ENCODE measurements at regions not wholly inside any gene's neighbourhood (a gene's known extent, or its start where the extent isn't known, plus 50 kb on each side); places are given as distances from the start of the nearest gene placed in this dataset.
"Not testable (repeated sequence)": the region's sequence is repeated elsewhere in the genome, so short reads cannot be mapped to it uniquely, and the experiment has no call there.

DNA sequence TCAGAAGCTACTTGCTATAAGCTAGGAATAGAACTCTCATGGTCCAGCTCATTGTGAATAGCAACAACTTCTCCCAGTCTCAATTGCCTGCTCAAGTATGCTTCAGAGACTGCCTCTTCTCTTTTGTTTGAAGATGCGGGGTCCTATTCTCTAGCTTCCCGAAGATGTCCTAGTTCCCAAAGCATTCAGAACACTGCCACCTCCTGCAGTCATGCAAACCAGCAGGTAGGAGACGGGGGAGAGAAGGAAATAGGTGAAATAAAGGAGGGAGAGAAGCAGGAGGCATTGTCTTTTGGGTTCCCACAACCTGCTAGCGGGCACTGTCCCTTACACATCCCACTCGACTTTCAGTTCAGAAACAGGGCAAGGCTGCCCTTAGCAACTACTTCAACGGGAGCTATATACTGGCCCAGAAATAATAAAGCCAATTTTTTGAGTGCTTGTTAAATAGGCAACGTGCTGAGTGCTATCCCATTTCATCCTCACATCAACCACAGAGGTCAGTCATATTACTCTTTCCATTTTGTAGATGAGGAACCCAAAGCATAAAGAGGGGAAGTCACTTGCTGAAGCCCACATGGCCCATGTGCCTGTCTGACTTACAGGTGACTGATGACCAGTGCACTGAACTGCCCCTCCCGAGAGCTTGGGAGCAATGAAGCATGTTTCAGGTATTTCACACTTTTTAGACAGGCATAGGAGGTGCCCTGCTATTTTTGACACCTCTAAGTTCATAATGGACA, 61.9 kb upstream of the ATXN1 start:
- no peak for DNase-seq

DNA sequence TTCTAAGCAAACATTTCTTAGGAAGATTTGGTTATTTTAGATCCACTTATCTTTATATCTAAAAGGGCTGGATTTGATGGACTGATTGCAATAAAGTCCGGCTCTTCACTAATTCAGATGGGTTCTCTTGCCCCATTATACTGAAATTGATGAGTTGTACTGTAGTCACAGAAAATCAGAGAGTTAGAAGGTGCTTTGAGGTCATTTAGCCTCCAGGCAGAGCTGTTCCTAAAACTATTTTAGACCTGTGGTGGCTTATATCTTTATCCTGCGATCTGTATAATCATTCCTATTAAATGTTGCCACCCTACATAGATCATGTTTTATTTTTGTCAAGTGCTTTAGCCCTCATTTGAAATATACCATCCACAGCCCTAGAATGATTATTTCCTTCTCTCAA, 61.3 kb upstream of the ATXN1 start:
- no peak for DNase-seq

DNA sequence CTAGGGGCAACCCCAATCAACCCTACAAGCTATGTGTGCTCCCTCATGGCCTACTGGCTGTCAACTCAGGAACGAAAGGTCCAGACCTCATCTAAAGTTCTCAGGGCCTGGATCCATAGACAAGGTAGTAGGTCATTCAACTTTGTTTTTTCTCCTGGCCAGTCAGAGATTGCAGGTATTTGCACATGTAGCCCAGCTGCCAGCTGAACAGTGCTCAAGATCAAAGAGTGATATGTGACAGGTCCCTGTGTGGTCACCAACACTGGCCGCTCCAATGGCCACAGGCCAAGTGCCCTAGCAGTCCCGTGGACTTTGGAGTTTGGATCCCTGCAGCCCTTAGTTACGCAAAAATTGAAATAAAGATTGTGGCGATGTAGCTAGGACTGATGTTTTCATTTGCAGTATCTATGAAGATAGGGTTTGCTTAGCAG, 60.6 kb upstream of the ATXN1 start:
- DNase-seq: no peak

DNA sequence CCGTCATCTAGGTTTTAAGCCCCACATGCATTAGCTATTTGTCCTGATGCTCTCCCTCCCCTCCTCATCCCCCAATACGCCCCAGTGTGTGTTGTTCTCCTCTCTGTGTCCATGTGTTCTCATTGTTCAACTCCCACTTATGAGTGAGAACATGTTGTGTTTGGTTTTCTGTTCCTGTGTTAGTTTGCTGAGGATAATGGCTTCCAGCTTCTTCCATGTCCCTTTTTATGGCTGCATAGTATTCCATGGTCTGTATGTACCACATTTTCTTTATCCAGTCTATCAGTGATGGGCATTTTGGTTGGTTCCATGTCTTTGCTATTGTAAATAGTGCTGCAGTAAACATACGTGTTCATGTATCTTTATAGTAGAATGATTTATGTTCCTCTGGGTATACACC, 59.0 kb upstream of the ATXN1 start:
- DNase-seq: not testable (repeated sequence)

DNA sequence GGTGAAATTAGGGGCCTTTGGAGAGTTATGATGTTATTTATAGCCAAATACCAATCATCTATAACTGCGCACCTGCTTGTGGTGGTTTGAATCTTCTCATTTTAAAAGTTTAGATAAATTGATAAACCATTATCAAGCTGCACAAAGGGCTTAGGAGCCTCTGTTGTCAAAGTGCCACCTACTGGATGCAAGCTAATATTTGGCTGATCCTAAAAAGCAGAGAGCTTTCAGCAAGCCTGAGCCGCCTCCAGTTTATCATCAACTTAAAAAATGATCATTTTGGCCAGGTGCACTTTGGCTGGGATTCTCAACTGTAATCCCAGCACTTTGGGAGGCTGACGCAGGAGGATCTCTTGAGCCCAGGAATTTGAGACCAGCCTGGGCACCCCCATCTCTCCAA, 58.5 kb upstream of the ATXN1 start:
- DNase-seq: no peak

DNA sequence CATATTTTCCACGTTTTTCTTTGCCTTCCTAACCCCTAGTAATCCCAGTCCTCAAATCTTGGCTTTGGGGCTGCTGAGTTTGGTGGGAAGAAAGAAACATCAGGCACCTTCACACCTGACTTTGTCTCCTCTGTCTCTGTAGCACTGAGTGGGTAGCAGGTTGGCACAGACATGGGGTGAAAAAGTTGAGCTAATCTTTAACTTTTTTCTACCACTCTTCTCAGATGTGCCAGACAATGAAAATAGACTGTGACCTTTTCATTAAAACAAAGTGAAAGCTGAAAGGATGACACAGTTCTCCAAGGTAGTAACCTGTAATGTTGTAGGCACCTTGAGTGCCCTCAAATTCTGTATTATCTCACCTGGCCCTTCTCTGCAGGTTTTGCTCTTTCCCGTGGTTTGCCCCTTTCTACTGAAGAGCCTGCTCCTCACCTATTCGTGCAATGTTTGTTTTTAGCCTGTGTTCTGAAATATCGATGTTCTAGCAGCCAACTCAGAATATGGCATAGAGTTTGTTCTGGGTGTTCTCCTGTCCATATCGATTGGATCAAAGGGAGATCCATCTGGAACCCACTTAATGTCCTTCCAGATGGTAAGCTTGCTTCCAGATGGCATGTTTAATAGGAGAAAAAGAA, 57.8 kb upstream of the ATXN1 start:
- DNase-seq: no peak

DNA sequence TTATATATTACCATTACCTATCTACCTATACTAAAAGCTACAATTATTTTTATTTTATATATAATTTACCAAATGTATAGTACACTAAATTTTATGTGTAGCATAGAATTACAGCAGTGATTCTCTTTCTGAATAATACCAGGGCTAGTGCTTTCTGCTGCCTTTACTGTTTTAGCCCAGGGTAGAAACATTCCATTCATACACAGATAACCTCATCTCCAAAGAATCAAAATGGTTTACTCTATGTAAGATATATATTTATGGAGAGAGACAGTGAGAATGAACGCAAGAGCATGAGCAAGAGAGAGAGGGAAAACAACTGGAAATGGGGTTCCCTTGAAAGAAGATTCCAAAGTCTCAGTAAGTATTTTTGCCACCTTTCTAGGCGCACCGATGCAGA, 56.3 kb upstream of the ATXN1 start:
- DNase-seq: no peak

DNA sequence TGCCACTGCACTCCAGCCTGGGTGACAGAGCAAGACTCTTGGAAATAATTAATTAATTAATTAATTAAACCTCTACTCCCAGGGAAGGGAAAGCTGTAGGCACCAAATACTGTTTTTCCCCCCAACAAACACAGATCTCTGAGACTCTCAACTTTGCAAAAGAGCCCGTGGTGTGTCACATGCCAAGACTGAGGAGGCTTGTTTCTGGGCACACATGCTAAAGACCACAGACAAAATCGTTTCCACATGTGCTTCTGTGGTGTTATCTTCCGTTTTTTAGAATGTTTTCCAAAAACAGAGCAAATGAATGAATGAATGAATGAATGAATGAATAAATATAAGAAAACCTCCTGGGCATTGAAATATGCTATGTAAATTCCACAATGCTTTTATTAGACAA, 55.6 kb upstream of the ATXN1 start:
- no peak for DNase-seq

DNA sequence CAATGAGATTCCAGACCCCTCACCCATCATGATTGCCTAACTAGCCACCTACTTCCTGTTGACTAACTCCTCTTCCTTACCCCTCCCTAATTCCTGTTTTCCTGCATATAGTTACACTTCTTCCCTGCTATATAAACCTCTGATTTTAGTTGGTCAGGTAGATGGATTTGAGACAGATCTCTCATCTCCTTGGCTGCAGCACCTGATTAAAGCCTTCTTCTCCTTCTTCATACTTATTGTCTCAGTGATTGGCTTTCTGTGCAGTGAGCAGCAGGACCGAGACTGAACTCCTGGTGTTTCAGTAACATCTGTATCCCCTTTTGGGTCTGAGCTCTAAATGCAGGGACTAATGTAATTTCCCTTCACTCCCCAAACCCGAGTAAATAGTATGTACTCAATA, 51.7 kb upstream of the ATXN1 start:
- no peak for DNase-seq

DNA sequence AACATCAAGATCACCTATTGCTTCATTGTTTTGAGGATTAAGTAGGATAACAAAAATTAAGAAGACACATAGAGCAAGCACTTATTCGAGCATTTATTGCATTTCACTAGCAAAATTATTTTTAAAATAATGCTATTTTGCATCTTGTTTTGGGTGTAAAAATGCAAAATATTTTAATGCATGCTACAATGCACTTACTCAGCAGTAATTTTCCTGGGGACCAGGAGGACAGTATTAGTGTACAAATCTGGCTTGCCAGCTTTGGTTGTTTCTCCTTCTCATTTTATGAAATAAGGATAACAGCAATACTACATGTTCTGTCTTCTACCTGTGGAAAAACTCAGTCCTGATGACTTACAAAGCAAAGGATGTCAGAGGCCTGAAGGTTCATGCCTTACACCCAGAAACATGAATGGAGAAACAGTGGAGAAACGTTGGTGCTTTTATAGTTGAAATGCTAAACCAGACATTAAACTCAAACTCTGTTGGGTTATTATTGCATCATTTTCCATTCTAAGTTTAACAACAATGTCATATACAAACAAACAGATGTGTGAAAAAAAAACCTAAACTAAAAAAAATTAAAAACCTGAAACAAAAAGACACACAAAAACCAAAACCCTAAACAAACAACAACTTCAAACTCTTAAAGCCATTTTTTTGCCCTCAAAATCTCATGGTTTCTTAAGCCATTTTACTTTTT, 50.2 kb upstream of the ATXN1 start:
- no peak for DNase-seq
